HG03558 (cell line): ENCODE measurements at regions not wholly inside any gene's neighbourhood (a gene's known extent, or its start where the extent isn't known, plus 50 kb on each side); places are given as distances from the start of the nearest gene placed in this dataset.

ENCODE experiments used
- ATAC-seq: cut with Tn5 transposase; IDR thresholded peaks from one replicate; pipeline ENCODE4 v1.9.1; 2021; ENCODE audit warnings: moderate number of reproducible peaks; ENCODE audit not compliant: unreplicated experiment; ENCODE audit errors: extremely low read depth

- ATAC-seq: no peak
Observed at GRCh38 chr2:236739663-236740062, 170.0 kb downstream of the ACKR3 start.

GRCh38 chr2:236740506-236740905, 170.9 kb downstream of the ACKR3 start:
- no peak for ATAC-seq

- no peak for ATAC-seq
Observed at GRCh38 chr2:236743039-236743920, 173.7 kb downstream of the ACKR3 start.

GRCh38 chr2:236743921-236744280, 174.3 kb downstream of the ACKR3 start:
- no peak for ATAC-seq

GRCh38 chr2:236744281-236744705, 174.7 kb downstream of the ACKR3 start:
- no peak for ATAC-seq

- ATAC-seq: no peak
Observed at GRCh38 chr2:236744716-236745115, 175.1 kb downstream of the ACKR3 start.

GRCh38 chr2:236745420-236746210, 176.0 kb downstream of the ACKR3 start:
- ATAC-seq: no peak

GRCh38 chr2:236746833-236747232, 177.2 kb downstream of the ACKR3 start:
- no peak for ATAC-seq

- no peak for ATAC-seq
Observed at GRCh38 chr2:236747426-236747825, 177.8 kb downstream of the ACKR3 start.

GRCh38 chr2:236747925-236748324, 178.3 kb downstream of the ACKR3 start:
- ATAC-seq: no peak

GRCh38 chr2:236748385-236748784, 178.8 kb downstream of the ACKR3 start:
- ATAC-seq: no peak

GRCh38 chr2:236748801-236749200, 179.2 kb downstream of the ACKR3 start:
- no peak for ATAC-seq

GRCh38 chr2:236749346-236749745, 179.7 kb downstream of the ACKR3 start:
- ATAC-seq: no peak

GRCh38 chr2:236752096-236752495, 182.5 kb downstream of the ACKR3 start:
- no peak for ATAC-seq

GRCh38 chr2:236753606-236754270, 184.1 kb downstream of the ACKR3 start:
- ATAC-seq: no peak

- ATAC-seq: no peak
Observed at GRCh38 chr2:236754271-236754944, 184.8 kb downstream of the ACKR3 start.

- ATAC-seq: no peak
Observed at GRCh38 chr2:236755278-236755840, 185.7 kb downstream of the ACKR3 start.

GRCh38 chr2:236758406-236758805, 188.8 kb downstream of the ACKR3 start:
- ATAC-seq: no peak

- no peak for ATAC-seq
Observed at GRCh38 chr2:236760246-236760645, 190.6 kb downstream of the ACKR3 start.

GRCh38 chr2:236761358-236761757, 191.7 kb downstream of the ACKR3 start:
- ATAC-seq: no peak
